Keratinocyte (primary cell): ENCODE measurements at regions not wholly inside any gene's neighbourhood (a gene's known extent, or its start where the extent isn't known, plus 50 kb on each side); places are given as distances from the start of the nearest gene placed in this dataset.

Experiments used
- DNase-seq: peaks from one replicate; pipeline ENCODE4 v3.0.0-alpha.2; 2011; ENCODE audit warnings: low read depth, missing footprints, low spot score
- FAIRE-seq: peaks from 2 replicates; lab custom pipeline; 2011; peaks lifted over from hg19 to GRCh38; lab: Jason Lieb, UNC
- H2AFZ ChIP-seq: 2 replicates; pipeline ENCODE4 v1.6.0; 2012; ENCODE audit warnings: low read length, control low read depth, inconsistent platforms; ENCODE audit not compliant: control insufficient read depth
- H3K27ac ChIP-seq: 2 replicates; pipeline ENCODE4 v1.5.1; 2011; ENCODE audit warnings: low read length; ENCODE audit not compliant: control insufficient read depth, insufficient read depth
- H3K27me3 ChIP-seq: 3 replicates; pipeline ENCODE4 v1.6.0; 2011; ENCODE audit warnings: low read length; ENCODE audit not compliant: control insufficient read depth, insufficient read depth; ENCODE audit errors: extremely low read depth
- H3K36me3 ChIP-seq, 2 experiments: 2 replicates in 1 of 2; 3 replicates in 1 of 2; pipeline ENCODE4 v1.5.1; 2011; ENCODE audit warnings: low read length in 2 of 2, mild to moderate bottlenecking in 1 of 2; ENCODE audit not compliant: control insufficient read depth in 2 of 2, insufficient read depth in 2 of 2; ENCODE audit errors: extremely low read depth in 1 of 2
- H3K4me1 ChIP-seq: 3 replicates; pipeline ENCODE4 v1.5.1; 2011; ENCODE audit warnings: low read length; ENCODE audit not compliant: control insufficient read depth, insufficient read depth; ENCODE audit errors: extremely low read depth
- H3K4me2 ChIP-seq: 3 replicates; pipeline ENCODE4 v1.6.0; 2011; ENCODE audit warnings: low read depth, low read length; ENCODE audit not compliant: control insufficient read depth, insufficient read depth; ENCODE audit errors: extremely low read depth
- H3K4me3 ChIP-seq, 3 experiments: fragments of 200-600 bp in 1 of 3; sonication (generic) in 1 of 3; 2 replicates in 2 of 3; 3 replicates in 1 of 3; pipeline ENCODE4 v1.5.1; 2011 to 2016; ENCODE audit warnings: low read length in 3 of 3, mild to moderate bottlenecking in 3 of 3, control low read depth in 2 of 3, inconsistent platforms in 1 of 3, low read depth in 1 of 3, mixed read lengths in 1 of 3, mixed run types in 1 of 3, moderate library complexity in 1 of 3; ENCODE audit not compliant: control insufficient read depth in 2 of 3, insufficient read depth in 2 of 3; ENCODE audit errors: extremely low read depth in 1 of 3
- H3K79me2 ChIP-seq: 2 replicates; pipeline ENCODE4 v1.6.0; 2012; ENCODE audit warnings: low read length; ENCODE audit not compliant: control insufficient read depth, insufficient read depth
- H3K9ac ChIP-seq: 3 replicates; pipeline ENCODE4 v1.6.0; 2011; ENCODE audit warnings: low read length; ENCODE audit not compliant: control insufficient read depth, insufficient read depth; ENCODE audit errors: extremely low read depth
- H3K9me1 ChIP-seq: 3 replicates; pipeline ENCODE4 v1.6.0; 2011; ENCODE audit warnings: low read length; ENCODE audit not compliant: control insufficient read depth, insufficient read depth; ENCODE audit errors: extremely low read depth
- H3K9me3 ChIP-seq: 2 replicates; pipeline ENCODE4 v1.5.1; 2012; ENCODE audit warnings: low read depth, low read length; ENCODE audit not compliant: control insufficient read depth
- H4K20me1 ChIP-seq: 3 replicates; pipeline ENCODE4 v1.6.0; 2011; ENCODE audit warnings: low read length; ENCODE audit not compliant: control insufficient read depth, insufficient read depth; ENCODE audit errors: extremely low read depth
- EZH2 ChIP-seq: IDR thresholded peaks from one replicate; pipeline ENCODE4 v1.6.1; 2012; ENCODE audit warnings: inconsistent platforms, mild to moderate bottlenecking, low read length, moderate library complexity
- dilution Hi-C: fragments of 300-500 bp; cut with MboI; formaldehyde crosslinking; loops from one replicate; pipeline ENCODE4 v1.7.0; 2020; ENCODE audit warnings: low sequenced_read_pairs; ENCODE audit not compliant: extremely low pct_ligation_motif_present
- TF ChIP-seq, protein P1 (sequence below), 3 experiments: IDR thresholded peaks in 1 of 3; conservative IDR thresholded peaks in 1 of 3; optimal IDR thresholded peaks in 1 of 3; 2 replicates in 2 of 3; 3 replicates in 1 of 3; pipeline versions ENCODE3 to v1.5.1; 2011; ENCODE audit warnings: low read length in 3 of 3, mild to moderate bottlenecking in 3 of 3, moderate library complexity in 2 of 3, control low read depth in 1 of 3, inconsistent platforms in 1 of 3; ENCODE audit not compliant: insufficient read depth in 2 of 3; ENCODE audit errors: extremely low read depth in 1 of 3

DNA sequence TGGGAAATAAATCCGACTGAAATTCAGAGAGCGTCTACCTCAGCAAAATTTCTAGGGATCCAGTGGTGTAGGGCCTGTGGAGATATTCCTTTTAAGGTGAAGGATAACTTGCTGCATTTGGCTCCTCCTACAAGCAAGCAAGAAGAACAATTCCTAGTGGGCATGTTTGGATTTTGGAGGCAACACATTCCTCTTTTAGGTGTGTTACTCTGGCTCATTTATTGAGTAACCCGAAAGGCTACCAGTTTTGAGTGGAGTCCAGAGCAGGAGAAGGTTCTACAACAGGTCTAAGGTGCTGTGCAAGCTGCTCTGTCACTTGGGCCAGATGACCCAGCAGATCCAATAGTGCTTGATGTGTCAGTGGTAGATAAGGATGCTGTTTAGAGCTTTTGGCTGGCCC lies 862.4 kb upstream of the CDH9 start:
- Histone ChIP-seq H3K9me3 (no peaks in the 10 kb centered on the region), H3K4me1 (no peaks in the 10 kb centered on the region), H3K27ac (no peak overlapping the region), H3K9me1 (no peaks in the 10 kb centered on the region), H3K36me3 (no peaks in the 10 kb centered on the region), H2AFZ (no peak overlapping the region), H4K20me1 (no peaks in the 10 kb centered on the region), H3K27me3 (no peaks in the 10 kb centered on the region), H3K9ac (no peak overlapping the region), H3K79me2 (no peaks in the 10 kb centered on the region), H3K4me2 (no peak overlapping the region), H3K4me3 (no peak overlapping the region)
- dilution Hi-C loops: no loop called here
- TF ChIP-seq, protein P1, sequence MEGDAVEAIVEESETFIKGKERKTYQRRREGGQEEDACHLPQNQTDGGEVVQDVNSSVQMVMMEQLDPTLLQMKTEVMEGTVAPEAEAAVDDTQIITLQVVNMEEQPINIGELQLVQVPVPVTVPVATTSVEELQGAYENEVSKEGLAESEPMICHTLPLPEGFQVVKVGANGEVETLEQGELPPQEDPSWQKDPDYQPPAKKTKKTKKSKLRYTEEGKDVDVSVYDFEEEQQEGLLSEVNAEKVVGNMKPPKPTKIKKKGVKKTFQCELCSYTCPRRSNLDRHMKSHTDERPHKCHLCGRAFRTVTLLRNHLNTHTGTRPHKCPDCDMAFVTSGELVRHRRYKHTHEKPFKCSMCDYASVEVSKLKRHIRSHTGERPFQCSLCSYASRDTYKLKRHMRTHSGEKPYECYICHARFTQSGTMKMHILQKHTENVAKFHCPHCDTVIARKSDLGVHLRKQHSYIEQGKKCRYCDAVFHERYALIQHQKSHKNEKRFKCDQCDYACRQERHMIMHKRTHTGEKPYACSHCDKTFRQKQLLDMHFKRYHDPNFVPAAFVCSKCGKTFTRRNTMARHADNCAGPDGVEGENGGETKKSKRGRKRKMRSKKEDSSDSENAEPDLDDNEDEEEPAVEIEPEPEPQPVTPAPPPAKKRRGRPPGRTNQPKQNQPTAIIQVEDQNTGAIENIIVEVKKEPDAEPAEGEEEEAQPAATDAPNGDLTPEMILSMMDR (optimal IDR thresholded peaks at IDR 0.05 in 1 of 3, IDR thresholded peaks at IDR 0.05 in 1 of 3, conservative IDR thresholded peaks at IDR 0.05 in 1 of 3; ENCODE audit: extremely low read depth in 1 of 3, insufficient read depth in 2 of 3, low read length in 3 of 3): no peak
- TF ChIP-seq EZH2: no peak
- DNase-seq: no peak
- FAIRE-seq: no peak

DNA sequence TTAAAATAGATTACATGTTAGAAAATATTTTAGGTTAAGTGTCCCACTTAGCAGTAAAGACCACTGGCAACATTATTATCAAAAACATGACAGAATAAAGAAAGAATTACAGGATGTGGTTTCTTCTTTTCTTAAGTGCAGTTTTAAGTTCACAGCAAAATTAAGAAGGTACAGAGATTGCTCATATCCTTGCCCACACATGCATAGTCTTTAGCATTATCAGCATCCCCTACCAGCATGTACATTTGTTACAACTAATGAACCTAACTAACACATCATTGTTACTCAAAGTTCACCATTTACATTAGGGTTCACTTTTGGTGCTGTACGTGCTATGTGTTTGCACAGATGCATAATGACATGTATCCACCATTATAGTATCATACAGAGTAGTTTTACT lies 837.7 kb upstream of the CDH9 start:
- dilution Hi-C loops: no loop called here
- Histone ChIP-seq H3K79me2 (no peaks in the 10 kb centered on the region), H2AFZ (no peak overlapping the region), H3K4me3 (no peak overlapping the region), H4K20me1 (no peaks in the 10 kb centered on the region), H3K4me1 (no peaks in the 10 kb centered on the region), H3K27ac (no peak overlapping the region), H3K36me3 (no peaks in the 10 kb centered on the region), H3K27me3 (no peaks in the 10 kb centered on the region), H3K9ac (no peak overlapping the region), H3K4me2 (no peak overlapping the region), H3K9me1 (no peaks in the 10 kb centered on the region), H3K9me3 (no peaks in the 10 kb centered on the region)
- FAIRE-seq (no peak), DNase-seq (no peak)
- TF ChIP-seq EZH2: no peak
- TF ChIP-seq, protein P1 (optimal IDR thresholded peaks at IDR 0.05 in 1 of 3, IDR thresholded peaks at IDR 0.05 in 1 of 3, conservative IDR thresholded peaks at IDR 0.05 in 1 of 3; ENCODE audit: extremely low read depth in 1 of 3, insufficient read depth in 2 of 3, low read length in 3 of 3): no peak
